GM21529 (cell line): ENCODE measurements at regions not wholly inside any gene's neighbourhood (a gene's known extent, or its start where the extent isn't known, plus 50 kb on each side); places are given as distances from the start of the nearest gene placed in this dataset.
A peak's percentile ranks its signal among the peaks of the same experiment; 100 is the strongest.

Experiments used
- ATAC-seq: cut with Tn5 transposase; IDR thresholded peaks from one replicate; pipeline ENCODE4 v1.9.1; 2021; ENCODE audit not compliant: unreplicated experiment

DNA sequence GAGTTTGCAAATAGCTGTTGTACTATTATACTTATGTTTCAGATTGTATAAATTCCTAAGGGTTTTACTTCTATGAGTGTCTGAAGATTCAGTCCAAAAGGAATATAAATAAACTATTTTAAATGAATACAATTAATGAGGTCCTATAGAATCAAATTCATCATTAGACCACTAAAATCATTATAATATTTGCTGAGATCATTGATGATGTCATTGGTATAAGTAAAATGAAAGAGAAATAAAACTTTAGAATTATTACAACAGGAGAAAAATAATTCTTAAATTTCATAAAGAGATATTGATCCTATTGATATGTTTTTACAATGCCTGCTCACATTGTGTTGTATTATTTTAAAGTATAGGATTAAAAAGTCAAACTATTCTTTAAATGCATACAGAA is 544.0 kb upstream of the ZWINT start:
- ATAC-seq: no peak

DNA sequence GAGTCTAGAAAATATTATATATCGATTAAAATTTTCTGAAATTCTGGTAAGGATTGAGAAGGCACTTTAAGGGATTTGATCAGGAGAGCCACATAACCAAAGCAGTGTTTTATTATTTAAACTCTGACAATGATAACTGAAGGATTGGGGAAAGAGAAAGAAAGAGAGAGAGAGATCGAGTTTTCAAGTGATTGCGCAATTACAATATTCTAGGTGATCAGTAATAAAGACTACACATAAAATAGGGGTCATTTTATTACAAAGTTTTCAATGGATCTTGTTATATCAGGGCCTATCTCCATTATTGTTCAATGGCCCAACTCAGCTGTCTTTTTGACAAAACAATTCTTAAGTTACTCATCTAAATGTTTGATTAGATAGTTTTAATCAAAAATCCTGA is 541.5 kb upstream of the ZWINT start:
- ATAC-seq: no peak

DNA sequence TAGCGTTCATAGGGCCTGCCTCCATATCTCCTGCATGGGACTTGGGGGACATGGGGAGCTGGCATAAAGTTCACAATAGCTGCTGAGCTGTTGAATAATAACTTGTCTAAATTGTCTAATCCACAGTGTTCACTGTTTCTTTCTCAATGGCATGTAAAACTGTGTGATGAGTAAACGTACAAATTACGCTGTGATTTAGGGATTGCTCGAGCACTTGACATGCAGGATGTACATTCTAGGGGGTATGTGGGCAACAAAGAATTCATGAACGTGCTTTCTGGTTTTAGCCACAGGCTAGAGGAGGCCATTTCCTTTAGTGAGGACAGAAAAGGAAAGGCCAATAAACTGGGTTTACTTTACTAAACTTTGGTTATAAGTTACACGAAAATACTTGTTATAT is 534.2 kb upstream of the ZWINT start:
- ATAC-seq: no peak

DNA sequence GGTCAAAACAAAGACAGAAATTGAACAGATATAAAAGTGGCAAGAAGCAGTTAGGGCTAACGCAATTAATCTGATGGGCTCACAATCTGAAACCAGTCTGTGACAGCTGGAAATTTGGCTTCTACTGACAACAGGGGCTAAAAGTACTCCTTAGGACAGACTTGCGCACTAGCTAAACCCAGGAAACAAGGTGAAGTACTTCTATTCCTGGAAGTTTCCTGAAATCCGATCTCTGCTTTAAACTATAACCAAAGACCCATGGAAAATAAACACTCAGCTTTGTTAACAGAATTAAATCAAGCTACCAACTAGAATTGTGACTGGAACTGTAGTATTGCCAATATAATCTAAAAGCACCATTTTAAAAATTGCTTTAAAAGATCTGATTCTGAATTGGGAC is 520.2 kb upstream of the ZWINT start:
- ATAC-seq: no peak

DNA sequence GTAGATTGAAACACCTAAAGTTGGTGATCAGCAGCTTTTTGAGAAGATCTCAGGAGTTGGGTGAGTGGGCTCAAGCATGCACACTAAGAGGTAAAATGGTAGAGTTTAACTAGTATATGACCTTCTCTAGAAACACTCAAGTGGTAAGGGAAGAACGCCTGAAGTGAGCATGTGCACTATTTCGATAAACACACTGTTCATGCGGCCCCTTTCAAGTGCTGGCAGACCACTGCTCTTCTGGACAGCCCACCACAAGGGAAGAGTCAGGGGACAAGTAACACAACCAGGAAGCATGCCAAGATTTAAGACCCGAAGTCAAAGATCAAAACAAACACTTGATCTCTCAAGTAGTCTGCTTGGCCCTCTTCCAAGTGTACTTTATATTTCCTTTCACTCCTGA is 519.5 kb upstream of the ZWINT start:
- no peak for ATAC-seq

DNA sequence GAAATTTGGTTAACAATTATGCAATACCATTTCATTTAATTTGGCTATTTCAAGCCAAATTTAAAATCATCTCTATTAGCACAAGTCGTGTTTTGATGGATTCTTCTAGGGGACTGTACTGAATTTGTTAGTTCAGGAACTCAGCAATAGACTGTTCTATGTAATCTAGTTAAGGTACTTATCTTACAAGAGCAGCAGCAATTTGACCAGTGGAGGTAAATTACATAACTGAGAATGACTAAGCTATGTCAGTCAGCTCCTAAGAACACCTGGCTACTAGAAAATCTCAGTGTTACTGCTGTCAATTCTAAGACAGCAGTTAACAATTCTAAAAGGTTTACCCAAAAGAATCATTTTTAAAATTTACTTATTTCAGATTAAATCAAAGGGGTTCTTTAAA is 513.9 kb upstream of the ZWINT start:
- ATAC-seq: no peak

DNA sequence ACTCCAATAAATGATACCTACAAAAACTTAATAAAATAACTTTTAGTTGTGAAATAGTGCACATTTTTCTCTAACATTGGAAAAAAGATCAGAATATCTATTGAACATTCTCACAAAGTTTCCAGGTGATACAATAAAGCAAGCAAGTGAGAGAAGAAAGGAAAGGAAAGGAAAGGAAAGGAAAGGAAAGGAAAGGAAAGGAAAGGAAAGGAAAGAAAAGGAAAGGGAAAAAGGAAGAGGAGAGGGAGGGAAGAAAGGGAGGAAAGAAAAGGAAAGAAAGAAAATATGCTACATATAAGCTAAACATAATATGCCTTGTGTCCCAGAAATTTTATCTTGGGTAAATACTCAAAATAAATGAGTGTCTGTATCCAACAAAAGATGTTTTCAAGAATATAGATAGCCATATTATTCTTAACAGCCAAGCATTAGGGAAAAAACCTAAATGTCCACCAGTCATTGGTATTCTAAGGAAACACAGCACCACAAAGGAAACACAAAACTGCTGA is 510.2 kb upstream of the ZWINT start:
- no peak for ATAC-seq

DNA sequence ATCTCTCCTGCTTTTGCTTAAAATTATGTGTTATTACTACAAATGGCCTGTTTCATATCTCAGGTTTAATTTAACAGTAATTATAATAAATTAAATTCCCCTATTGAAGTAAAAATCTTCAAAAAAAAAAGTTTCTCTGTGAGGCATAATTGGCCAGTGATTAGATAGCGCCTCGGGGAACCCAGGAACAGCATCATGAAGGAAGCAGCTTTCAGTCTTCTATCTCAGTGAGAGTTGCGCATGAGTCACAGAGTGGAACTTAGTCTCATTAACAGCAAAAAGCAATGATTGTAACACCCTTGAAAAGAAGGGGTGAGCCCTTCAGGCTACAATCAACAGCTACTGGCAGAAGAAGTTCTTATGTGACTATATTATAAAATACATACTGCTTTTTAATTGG is 506.2 kb upstream of the ZWINT start:
- no peak for ATAC-seq

DNA sequence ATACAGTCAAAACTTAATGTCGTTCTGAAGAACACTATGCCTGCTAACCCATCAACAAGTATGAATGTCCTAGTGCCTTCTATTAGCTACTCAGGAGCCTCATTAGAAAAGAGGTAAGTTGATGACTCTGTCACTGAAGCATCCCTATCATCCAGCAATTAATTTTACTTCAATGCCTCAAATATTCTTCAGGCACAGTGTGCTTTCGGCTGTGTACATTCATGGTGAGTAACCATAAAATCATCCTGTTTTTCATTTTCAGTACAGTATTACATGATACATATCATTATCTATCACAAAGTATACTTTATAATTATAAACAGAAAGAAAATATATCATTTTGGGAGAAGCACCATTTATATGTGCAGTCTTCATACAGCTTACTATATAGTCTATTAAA is 495.5 kb upstream of the ZWINT start:
- ATAC-seq: no peak

DNA sequence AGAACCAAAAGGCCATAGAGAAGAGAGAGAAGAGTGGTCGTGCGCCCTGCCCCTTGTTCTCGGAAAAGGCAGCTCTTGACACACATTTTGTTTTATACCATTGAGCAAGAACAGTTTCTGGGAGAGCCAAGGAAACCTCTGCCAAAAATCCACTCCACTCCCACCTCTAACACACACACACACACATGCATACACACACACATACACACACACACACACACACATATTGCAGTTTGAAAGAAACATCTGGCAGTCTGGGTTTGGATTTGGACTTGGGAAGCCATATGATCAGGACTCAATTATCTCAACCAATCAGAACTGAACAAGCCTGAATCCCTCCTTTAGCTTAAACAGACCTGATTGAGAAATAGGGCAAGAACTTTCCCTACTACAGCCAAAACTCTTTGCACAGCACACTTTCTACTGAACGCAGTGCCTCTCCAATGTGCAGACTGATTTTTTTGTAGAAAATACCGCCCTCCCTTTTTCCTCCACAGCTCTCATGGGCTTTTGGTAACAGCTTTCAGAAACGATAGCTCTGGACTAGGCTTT is 484.0 kb upstream of the ZWINT start:
- no peak for ATAC-seq

DNA sequence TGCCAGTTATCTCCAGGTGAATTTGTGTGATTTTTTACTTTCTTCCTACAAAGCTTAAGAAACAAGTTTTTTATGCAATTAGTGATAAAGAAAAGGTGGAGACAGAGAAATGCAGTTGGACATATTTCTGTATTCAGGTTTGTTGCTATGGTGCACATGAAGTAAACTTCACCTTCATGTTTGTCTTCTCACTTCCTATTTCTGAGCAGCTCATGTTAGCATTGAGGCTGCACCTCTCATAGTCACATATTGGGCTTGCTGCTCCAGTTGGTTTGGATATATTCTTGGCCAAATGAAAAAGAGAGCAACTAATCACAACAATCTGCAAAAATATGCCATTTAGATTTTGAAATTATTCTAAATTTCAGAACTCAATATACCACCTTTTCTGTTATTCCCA is 475.6 kb upstream of the ZWINT start:
- ATAC-seq: no peak

DNA sequence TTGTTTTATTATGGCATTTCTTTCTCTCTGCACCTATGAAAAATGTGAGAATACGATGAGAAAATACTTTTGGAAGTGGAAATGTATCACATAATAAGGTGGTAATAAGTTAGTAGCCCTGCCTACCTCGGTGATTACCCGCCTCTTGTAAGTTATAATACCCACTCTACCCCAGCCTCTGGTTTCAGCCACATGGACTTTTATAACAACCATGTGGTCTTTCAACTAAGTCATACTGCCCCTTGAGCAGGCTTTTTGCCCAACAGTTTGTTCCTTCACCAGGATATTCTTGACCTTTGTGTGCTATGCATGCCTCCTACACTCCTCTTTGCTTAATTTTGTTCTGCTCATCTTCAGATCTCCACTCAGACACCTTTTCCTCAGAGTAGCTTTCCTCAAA is 470.6 kb upstream of the ZWINT start:
- ATAC-seq: no peak

DNA sequence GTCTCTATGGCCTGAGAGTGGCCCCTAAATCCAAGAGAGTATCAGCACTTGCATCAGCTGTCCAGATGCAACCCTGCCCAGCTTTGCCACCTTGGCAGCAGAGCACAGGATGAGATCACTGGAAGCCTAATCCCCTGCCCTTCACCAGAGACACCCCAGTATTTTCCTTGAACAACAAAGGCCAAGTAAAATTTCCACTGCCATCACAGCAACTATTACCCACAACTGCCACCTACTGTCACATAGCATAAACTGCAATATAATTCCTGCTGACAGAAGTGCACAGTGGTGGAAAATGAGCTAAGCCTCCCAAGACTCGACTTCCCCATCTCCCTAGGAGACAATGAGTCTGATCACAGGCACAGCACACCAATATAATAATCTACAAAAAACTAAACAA is 462.8 kb upstream of the ZWINT start:
- peak; percentile 79 for ATAC-seq

DNA sequence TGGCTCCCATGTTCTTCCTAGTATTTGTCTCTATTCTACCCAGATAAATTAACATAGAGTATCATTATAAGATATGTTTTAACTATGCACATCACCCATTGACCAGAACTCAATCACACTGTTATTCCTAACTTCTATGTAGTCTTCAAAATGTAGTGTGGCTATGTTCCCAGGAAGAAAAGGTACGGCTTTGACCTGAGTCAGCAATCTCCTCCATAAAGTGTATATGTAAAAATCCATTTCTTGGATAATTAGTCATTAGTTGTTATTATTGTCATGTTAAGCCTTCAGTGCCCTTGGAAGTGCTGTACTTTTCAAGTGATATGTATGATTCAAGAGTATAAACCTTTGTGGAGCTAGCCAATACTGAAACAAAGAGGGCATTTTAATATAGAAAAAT is 444.0 kb upstream of the ZWINT start:
- ATAC-seq: no peak

DNA sequence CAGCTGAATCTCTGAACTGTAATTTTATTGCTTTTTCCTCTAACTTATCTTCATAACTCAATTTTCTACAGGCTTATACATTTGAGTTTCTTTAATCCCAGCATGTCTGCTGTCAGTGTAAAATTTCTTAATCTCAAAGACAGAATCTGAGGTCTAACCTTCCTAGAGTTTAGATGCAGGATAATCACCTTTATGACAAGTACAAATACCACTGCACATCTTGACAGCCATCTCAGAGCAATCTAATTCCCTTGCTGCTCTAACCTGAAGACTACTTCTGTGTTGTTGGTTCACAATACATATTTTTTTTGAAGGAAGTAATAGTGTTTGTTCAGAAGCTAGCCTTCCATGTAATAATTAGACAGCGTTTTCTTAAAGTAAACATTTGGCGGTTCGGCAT is 424.2 kb upstream of the ZWINT start:
- ATAC-seq: no peak

DNA sequence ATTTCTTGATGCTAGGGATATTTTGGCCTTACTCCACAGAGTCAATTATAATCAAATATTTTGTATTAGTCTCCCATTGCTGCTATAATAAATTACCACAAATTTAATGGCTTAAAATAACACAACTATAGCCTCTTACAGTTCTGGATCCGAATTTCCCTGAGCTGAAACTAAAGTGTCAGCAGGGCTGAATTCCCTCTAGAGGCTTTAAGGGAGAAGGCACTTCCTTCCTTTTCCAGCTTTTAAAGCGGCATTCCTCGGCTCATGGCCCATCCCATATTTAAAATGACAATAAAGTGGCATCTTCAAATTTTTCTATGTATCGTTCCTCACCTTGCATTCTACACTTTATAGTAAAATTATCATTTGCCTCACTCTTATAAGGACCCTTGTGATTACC is 421.4 kb upstream of the ZWINT start:
- ATAC-seq: no peak

DNA sequence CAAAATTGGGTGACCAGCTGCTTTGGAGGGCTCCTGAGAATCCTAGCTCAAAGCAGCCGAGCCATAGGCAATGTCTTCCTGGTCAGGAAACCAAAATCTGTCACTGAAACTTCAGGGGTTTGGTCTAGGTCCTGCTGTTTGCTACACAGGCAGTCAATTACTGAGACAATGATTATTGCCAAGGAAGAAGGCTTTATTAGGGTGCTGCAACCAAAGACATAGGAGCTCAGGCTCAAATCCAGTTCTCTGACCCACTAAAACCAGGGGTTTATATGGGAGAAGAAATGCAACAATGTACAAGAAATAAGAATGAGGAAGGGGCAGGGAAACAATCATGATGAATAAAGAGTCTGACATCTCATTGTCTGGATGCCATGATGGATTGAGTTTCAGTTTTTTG is 410.3 kb upstream of the ZWINT start:
- ATAC-seq: no peak

DNA sequence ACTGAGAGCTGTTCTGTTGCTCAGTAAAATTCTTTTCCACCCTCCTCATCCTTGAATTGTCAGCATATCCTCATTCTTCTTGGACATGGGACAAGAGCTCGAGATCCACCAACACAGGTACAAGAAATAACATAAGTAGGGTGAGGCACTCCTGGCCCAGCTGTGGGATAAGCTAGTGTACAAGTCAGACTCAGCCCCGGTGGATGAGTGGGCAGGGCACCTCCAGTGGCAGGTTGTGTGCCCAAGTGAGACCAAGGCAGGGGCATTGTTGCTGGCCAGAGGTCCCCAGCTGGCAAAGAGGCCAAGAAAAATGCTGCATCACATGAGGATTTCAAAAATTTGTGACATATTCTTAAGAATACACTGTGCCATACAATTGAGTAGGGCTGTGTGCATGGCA is 402.0 kb upstream of the ZWINT start:
- ATAC-seq: no peak

DNA sequence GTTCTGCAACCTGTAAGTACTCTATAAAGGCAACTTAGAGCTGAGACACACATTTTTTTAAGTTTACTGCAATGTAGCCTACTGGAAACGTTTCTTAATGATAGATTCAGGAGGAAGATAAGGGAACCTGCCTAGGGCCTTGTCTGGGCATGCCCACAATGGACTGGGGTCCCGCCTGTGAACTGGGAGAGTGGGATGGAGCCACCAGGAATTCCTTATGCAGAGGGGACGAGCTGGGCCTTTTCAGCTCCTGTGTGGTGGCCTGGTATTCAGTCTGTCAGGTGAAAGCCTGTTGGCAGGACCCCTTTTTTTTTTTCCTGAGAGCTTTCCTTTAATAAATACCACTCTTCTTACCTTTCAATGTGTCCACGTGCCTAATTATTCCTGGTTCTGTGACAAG is 384.4 kb upstream of the ZWINT start:
- ATAC-seq: no peak

DNA sequence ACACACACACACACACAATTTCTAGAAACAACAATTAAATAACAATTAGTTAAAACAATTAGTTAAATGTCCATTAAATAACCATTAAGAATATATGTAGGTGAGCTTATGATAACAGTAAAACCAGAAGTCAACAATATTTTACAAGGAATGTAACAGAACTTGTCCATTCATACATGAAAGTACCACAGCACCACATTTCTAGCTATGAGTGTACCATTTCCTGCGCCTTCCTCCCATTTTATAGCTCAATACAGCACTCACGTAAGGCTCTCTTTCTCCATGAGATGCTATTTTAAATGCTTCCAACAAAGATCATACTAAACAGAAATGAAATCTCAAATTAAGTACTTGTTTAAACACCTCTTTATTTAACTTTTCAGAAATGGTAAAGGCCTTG is 367.3 kb upstream of the ZWINT start:
- no peak for ATAC-seq

DNA sequence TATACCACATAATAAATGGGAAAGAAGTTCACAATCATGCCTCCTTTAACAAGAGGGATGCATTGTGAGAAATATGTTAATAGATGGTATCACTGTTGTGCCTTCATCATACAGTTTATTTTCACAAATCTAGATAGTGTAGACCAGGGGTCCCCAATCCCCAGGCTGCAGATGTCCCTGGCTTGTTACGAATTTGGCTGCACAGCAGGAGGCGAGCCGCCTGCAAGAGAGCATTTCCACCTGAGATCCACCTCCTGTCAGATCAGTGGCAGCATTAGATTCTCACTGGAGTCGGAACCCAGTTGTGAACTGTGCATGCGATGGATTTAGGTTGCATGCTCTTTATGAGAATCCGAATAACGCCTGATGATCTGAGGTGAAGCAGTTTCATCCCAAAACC is 361.9 kb upstream of the ZWINT start:
- no peak for ATAC-seq

DNA sequence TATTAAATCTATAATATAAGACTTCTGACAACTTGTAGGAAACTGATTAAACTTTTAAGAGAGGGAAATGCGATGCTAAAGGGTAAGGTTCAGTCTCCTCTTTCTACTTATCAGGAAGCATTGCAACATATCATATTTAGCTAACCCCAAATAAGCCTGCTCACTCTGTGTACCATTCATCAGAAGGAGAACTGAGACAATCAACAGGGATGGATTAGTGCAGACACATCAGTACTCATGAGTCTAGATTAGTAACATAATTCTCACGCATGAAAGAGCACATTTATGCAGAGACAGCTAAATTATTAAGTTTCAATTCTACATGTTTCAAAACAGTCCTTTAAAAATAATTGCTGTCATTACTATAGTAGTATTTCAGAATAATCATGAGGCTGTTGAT is 354.2 kb upstream of the ZWINT start:
- ATAC-seq: no peak

DNA sequence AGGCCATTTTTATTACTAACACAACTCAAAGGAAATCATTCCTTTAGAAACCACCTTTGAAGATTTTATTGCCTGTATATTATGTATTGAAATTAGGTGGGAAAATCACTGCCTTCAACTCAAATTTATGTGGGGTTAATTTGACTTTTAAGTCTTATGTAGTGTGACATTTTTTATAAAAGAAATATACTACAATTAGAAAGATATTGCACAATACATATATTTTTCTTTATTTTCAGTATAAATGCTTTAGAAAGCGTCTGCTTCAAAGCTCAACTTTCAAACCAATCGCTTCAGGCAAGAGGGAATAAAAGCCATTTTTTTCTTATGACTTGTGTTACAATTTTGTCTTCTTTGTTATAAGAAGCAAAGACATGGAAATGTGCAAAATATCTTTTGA is 337.4 kb upstream of the ZWINT start:
- ATAC-seq: no peak

DNA sequence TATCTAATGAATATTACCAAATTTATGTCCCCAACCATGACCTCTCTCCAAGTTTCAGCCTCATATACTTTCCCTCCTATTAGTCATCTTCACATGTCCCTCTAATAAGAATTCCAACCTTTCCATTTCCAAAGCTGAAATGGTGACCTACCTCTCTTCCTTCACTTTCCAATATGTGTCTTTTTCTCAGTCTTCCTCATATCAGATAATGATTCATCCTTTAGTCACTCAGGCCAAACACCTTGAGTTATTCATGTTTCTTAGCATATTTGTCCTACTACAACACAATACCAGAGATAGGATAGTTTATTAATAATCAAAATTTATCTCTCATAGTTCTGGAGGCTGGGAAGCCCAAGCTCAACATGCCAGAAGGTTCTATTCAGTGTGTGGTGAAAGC is 318.5 kb upstream of the ZWINT start:
- no peak for ATAC-seq
